ENCODE measurements at regions not wholly inside any gene's neighbourhood (a gene's known extent, or its start where the extent isn't known, plus 50 kb on each side); places are given as distances from the start of the nearest gene placed in this dataset.

GRCh38 chr5:86997516-86997915 lies 270.2 kb upstream of the RASA1 start:
- no peaks in the 10 kb centered on the region for H3K4me1 ChIP-seq (ENCODE audit: control insufficient read depth, insufficient read depth, low read length)
- H3K27me3 ChIP-seq (ENCODE audit: control insufficient read depth, insufficient read depth, low read length), result no peaks in the 10 kb centered on the region
- no peak overlapping the region for H3K27ac ChIP-seq (ENCODE audit: low read length)
- TF ChIP-seq SIN3A (IDR thresholded peaks at IDR 0.05; ENCODE audit: borderline replicate concordance, insufficient read depth, low read depth, low read length) (no peak), TCF7L2 (IDR thresholded peaks at IDR 0.05; ENCODE audit: low read depth, low read length) (no peak), CTCF (IDR thresholded peaks at IDR 0.05) (no peak), POLR2AphosphoS5 (IDR thresholded peaks at IDR 0.05; ENCODE audit: low read depth, low read length) (no peak), REST (IDR thresholded peaks at IDR 0.05; ENCODE audit: insufficient read depth in 1 of 2, low read depth in 2 of 2, low read length in 1 of 2) (no peak)
- ChIA-PET POLR2A (no interaction called here), CTCF (no interaction called here)
- in situ Hi-C loops (cut with HindIII; ENCODE audit: low pct_unique_long_range_greater_than_20kb, low sequenced_read_pairs) (no loop called here), intact Hi-C loops (cut with micrococcal nuclease; ENCODE audit: unreplicated experiment) (no loop called here)
- no peaks in the 10 kb centered on the region for H3K36me3 ChIP-seq (ENCODE audit: control insufficient read depth, insufficient read depth, low read length)
- H3K9me3 ChIP-seq (ENCODE audit: control insufficient read depth, insufficient read depth, low read depth, low read length), result no peaks in the 10 kb centered on the region
- BruUV-seq (replicated peaks), result no TSS peak
- ATAC-seq (no peak), DNase-seq (ENCODE audit: low read depth, low spot score) (no peak)
- H3K4me3 ChIP-seq (ENCODE audit: low read depth in 2 of 2, low read length in 2 of 2), result no peak overlapping the region

- no peak for TF ChIP-seq REST (IDR thresholded peaks at IDR 0.05; ENCODE audit: insufficient read depth in 1 of 2, low read depth in 2 of 2, low read length in 1 of 2)
- no peak for TF ChIP-seq TCF7L2 (IDR thresholded peaks at IDR 0.05; ENCODE audit: low read depth, low read length)
- TF ChIP-seq CTCF (IDR thresholded peaks at IDR 0.05), result no peak
- TF ChIP-seq POLR2AphosphoS5 (IDR thresholded peaks at IDR 0.05; ENCODE audit: low read depth, low read length), result no peak
- no peak for TF ChIP-seq SIN3A (IDR thresholded peaks at IDR 0.05; ENCODE audit: borderline replicate concordance, insufficient read depth, low read depth, low read length)
- no peaks in the 10 kb centered on the region for H3K36me3 ChIP-seq (ENCODE audit: control insufficient read depth, insufficient read depth, low read length)
- H3K27ac ChIP-seq (ENCODE audit: low read length), result no peak overlapping the region
- H3K9me3 ChIP-seq (ENCODE audit: control insufficient read depth, insufficient read depth, low read depth, low read length), result no peaks in the 10 kb centered on the region
- no peaks in the 10 kb centered on the region for H3K4me1 ChIP-seq (ENCODE audit: control insufficient read depth, insufficient read depth, low read length)
- no peak for DNase-seq (ENCODE audit: low read depth, low spot score)
- no peaks in the 10 kb centered on the region for H3K27me3 ChIP-seq (ENCODE audit: control insufficient read depth, insufficient read depth, low read length)
- CTCF ChIA-PET, result no interaction called here
- no peak for ATAC-seq
- POLR2A ChIA-PET, result no interaction called here
- in situ Hi-C loops (cut with HindIII; ENCODE audit: low pct_unique_long_range_greater_than_20kb, low sequenced_read_pairs), result no loop called here
- BruUV-seq (replicated peaks), result no TSS peak
- intact Hi-C loops (cut with micrococcal nuclease; ENCODE audit: unreplicated experiment), result no loop called here
- no peak overlapping the region for H3K4me3 ChIP-seq (ENCODE audit: low read depth in 2 of 2, low read length in 2 of 2)
Measured at GRCh38 chr5:86999951-87000350, 267.7 kb upstream of the RASA1 start.
